Endothelial cell (in vitro differentiated cells): ENCODE measurements at regions not wholly inside any gene's neighbourhood (a gene's known extent, or its start where the extent isn't known, plus 50 kb on each side); places are given as distances from the start of the nearest gene placed in this dataset.

Experiments
- DNase-seq: peaks from one replicate; pipeline ENCODE4 v3.0.0; 2021; ENCODE audit warnings: low spot score
- H3K27ac Mint-ChIP-seq: one replicate; pipeline ENCODE4 v1.8.0; 2021; ENCODE audit warnings: mixed read lengths, inconsistent platforms; ENCODE audit not compliant: unreplicated experiment
- H3K27me3 Mint-ChIP-seq: one replicate; pipeline ENCODE4 v1.8.0; 2021; ENCODE audit warnings: mild to moderate bottlenecking, moderate library complexity, mixed read lengths, inconsistent platforms; ENCODE audit not compliant: unreplicated experiment
- H3K36me3 Mint-ChIP-seq: one replicate; pipeline ENCODE4 v1.8.0; 2021; ENCODE audit warnings: mild to moderate bottlenecking, low read depth, mixed read lengths, inconsistent platforms; ENCODE audit not compliant: unreplicated experiment
- H3K4me1 Mint-ChIP-seq: one replicate; pipeline ENCODE4 v1.8.0; 2021; ENCODE audit warnings: mild to moderate bottlenecking, mixed read lengths, inconsistent platforms; ENCODE audit not compliant: unreplicated experiment
- H3K4me3 Mint-ChIP-seq: one replicate; pipeline ENCODE4 v1.8.0; 2021; ENCODE audit warnings: mild to moderate bottlenecking, mixed read lengths, inconsistent platforms; ENCODE audit not compliant: unreplicated experiment
- H3K9me3 Mint-ChIP-seq: one replicate; pipeline ENCODE4 v1.8.0; 2021; ENCODE audit warnings: mixed read lengths, inconsistent platforms; ENCODE audit not compliant: unreplicated experiment
- CTCF ChIP-seq: fragments of 200-600 bp; sonication (generic); IDR thresholded peaks from one replicate; pipeline ENCODE4 v1.5.0; 2021; ENCODE audit warnings: antibody characterized with exemption; ENCODE audit not compliant: unreplicated experiment

GRCh38 chr21:14750041-14750440 is 203.9 kb upstream of the SAMSN1 start:
- no peak for TF ChIP-seq CTCF
- no peak for DNase-seq
- Mint-ChIP-seq H3K4me3 (no peak overlapping the region), H3K36me3 (peaks cover 9% of the 10 kb centered on the region), H3K9me3 (no peaks in the 10 kb centered on the region), H3K27me3 (no peaks in the 10 kb centered on the region), H3K27ac (no peak overlapping the region), H3K4me1 (peaks cover 29% of the 10 kb centered on the region)

GRCh38 chr21:14748662-14749061 is 202.5 kb upstream of the SAMSN1 start:
- Mint-ChIP-seq H3K36me3 (peaks cover 13% of the 10 kb centered on the region), H3K27ac (no peak overlapping the region), H3K27me3 (peaks cover 1% of the 10 kb centered on the region), H3K9me3 (peaks cover 5% of the 10 kb centered on the region), H3K4me1 (peaks cover 29% of the 10 kb centered on the region), H3K4me3 (no peak overlapping the region)
- TF ChIP-seq CTCF, result no peak
- DNase-seq, result no peak

GRCh38 chr21:14744368-14744767 is 198.3 kb upstream of the SAMSN1 start:
- no peak overlapping the region for H3K27ac Mint-ChIP-seq
- peaks cover 1% of the 10 kb centered on the region for H3K27me3 Mint-ChIP-seq
- peaks cover 5% of the 10 kb centered on the region for H3K9me3 Mint-ChIP-seq
- H3K4me1 Mint-ChIP-seq, result no peaks in the 10 kb centered on the region
- no peak for DNase-seq
- no peak overlapping the region for H3K4me3 Mint-ChIP-seq
- H3K36me3 Mint-ChIP-seq, result peaks cover 14% of the 10 kb centered on the region
- no peak for TF ChIP-seq CTCF

GRCh38 chr21:14742119-14742518 is 196.0 kb upstream of the SAMSN1 start:
- Mint-ChIP-seq H3K36me3 (peaks cover 14% of the 10 kb centered on the region), H3K27ac (no peak overlapping the region), H3K27me3 (peaks cover 1% of the 10 kb centered on the region), H3K4me3 (no peak overlapping the region), H3K9me3 (peaks cover 5% of the 10 kb centered on the region), H3K4me1 (no peaks in the 10 kb centered on the region)
- DNase-seq, result no peak
- no peak for TF ChIP-seq CTCF

- Mint-ChIP-seq H3K4me1 (no peaks in the 10 kb centered on the region), H3K9me3 (peaks cover 5% of the 10 kb centered on the region), H3K36me3 (peaks cover 14% of the 10 kb centered on the region), H3K4me3 (no peak overlapping the region), H3K27ac (no peak overlapping the region), H3K27me3 (peaks cover 1% of the 10 kb centered on the region)
- no peak for DNase-seq
- TF ChIP-seq CTCF, result no peak
These were observed 195.1 kb upstream of the SAMSN1 start for GRCh38 chr21:14741256-14741655.
